HCT116 (cell line): ENCODE measurements at regions not wholly inside any gene's neighbourhood (a gene's known extent, or its start where the extent isn't known, plus 50 kb on each side); places are given as distances from the start of the nearest gene placed in this dataset.

Experiments
- ATAC-seq: fragments of 200-7000 bp; cut with Tn5 transposase; 2 replicates; pipeline ENCODE4 v1.9.1; 2020; ENCODE audit warnings: mild to moderate bottlenecking, moderate library complexity
- BruUV-seq: library from RNA; stranded (reverse); fragments of 400-500 nt; replicated peaks from 2 replicates; lab custom pipeline; 2021; lab: Mats Ljungman, UMichigan
- CTCF ChIA-PET: fragments of 300-600 bp; sonication (Branson Sonifier 250); formaldehyde crosslinking; loops from one replicate; lab custom pipeline; 2021; ENCODE audit warnings: antibody characterized with exemption; lab: Charles Lee
- POLR2A ChIA-PET: fragments of 300-600, 350-600 bp; sonication (Branson Sonifier 250); formaldehyde crosslinking; loops from one replicate; lab custom pipeline; 2021; ENCODE audit warnings: antibody characterized with exemption; lab: Charles Lee
- RAD21 ChIA-PET, 2 experiments: fragments of 300-600 bp; sonication (Branson Sonifier 250); formaldehyde crosslinking; loops; one replicate each; lab custom pipeline; 2023; ENCODE audit warnings: low total read pairs in 2 of 2; ENCODE audit not compliant: uncharacterized antibody in 2 of 2, unreplicated experiment in 2 of 2, low non-redundant PET in 1 of 2; lab: Charles Lee
- DNase-seq: peaks from one replicate; pipeline ENCODE4 v3.0.0-alpha.2; 2010; ENCODE audit warnings: low read depth, low spot score
- H2AFZ ChIP-seq: fragments of 200-600 bp; shearing (Covaris generic), sonication (generic); 2 replicates; pipeline ENCODE4 v1.6.1; 2017; ENCODE audit warnings: low read depth, mixed run types, mixed read lengths, antibody characterized with exemption, low read length; ENCODE audit not compliant: poor library complexity, severe bottlenecking
- H3K27ac ChIP-seq: 2 replicates; pipeline ENCODE4 v1.5.1; 2012; ENCODE audit warnings: low read depth, low read length
- H3K27me3 ChIP-seq: fragments of 200-600 bp; sonication (generic); 2 replicates; pipeline ENCODE4 v1.6.1; 2016; ENCODE audit warnings: mixed run types, low read length, mixed read lengths; ENCODE audit not compliant: insufficient read depth
- H3K36me3 ChIP-seq, 2 experiments: fragments of 200-500 bp in 1 of 2; fragments of 200-600 bp in 1 of 2; sonication (Bioruptor generic) in 1 of 2; sonication (generic) in 1 of 2; 2 replicates each; pipeline versions ENCODE4 v1.5.1 to v1.6.1; 2014 to 2016; ENCODE audit warnings: low read length in 2 of 2, inconsistent platforms in 1 of 2, mixed read lengths in 1 of 2, mixed run types in 1 of 2; ENCODE audit not compliant: insufficient read depth in 2 of 2, control insufficient read depth in 1 of 2
- H3K4me1 ChIP-seq, 2 experiments: fragments of 200-600 bp in 1 of 2; sonication (generic) in 1 of 2; 2 replicates each; pipeline versions ENCODE4 v1.5.1 to v1.6.1; 2012 to 2017; ENCODE audit warnings: low read length in 2 of 2, inconsistent platforms in 1 of 2, mild to moderate bottlenecking in 1 of 2, mixed read lengths in 1 of 2, mixed run types in 1 of 2, moderate library complexity in 1 of 2; ENCODE audit not compliant: insufficient read depth in 2 of 2, control insufficient read depth in 1 of 2
- H3K4me2 ChIP-seq: fragments of 200-600 bp; sonication (generic); 2 replicates; pipeline ENCODE4 v1.6.1; 2017; ENCODE audit warnings: mixed run types, low read length, mixed read lengths
- H3K4me3 ChIP-seq, 2 experiments: fragments of 200-600 bp in 1 of 2; sonication (generic) in 1 of 2; replicated peaks in 1 of 2; 2 replicates each; pipeline ENCODE4 v1.5.1; 2011 to 2016; ENCODE audit warnings: low read length in 2 of 2, control low read depth in 1 of 2, low read depth in 1 of 2, mild to moderate bottlenecking in 1 of 2, mixed read lengths in 1 of 2, mixed run types in 1 of 2
- H3K79me2 ChIP-seq: fragments of 200-600 bp; sonication (generic); 2 replicates; pipeline ENCODE4 v1.6.1; 2017; ENCODE audit warnings: mild to moderate bottlenecking, mixed run types, low read length, moderate library complexity, mixed read lengths; ENCODE audit not compliant: insufficient read depth
- H3K9ac ChIP-seq: fragments of 200-600 bp; sonication (generic); 2 replicates; pipeline ENCODE4 v1.6.1; 2016; ENCODE audit warnings: low read length, mixed read lengths
- H3K9me2 ChIP-seq: fragments of 200-600 bp; sonication (generic), shearing (Covaris generic); 2 replicates; pipeline ENCODE4 v1.6.1; 2017; ENCODE audit warnings: mixed run types, mild to moderate bottlenecking, moderate library complexity; ENCODE audit not compliant: insufficient read depth
- H3K9me3 ChIP-seq, 2 experiments: fragments of 200-500 bp in 1 of 2; fragments of 200-600 bp in 1 of 2; sonication (Bioruptor generic) in 1 of 2; sonication (generic) in 1 of 2; 2 replicates each; pipeline ENCODE4 v1.6.1; 2014 to 2017; ENCODE audit warnings: low read length in 2 of 2, mixed read lengths in 2 of 2, inconsistent platforms in 1 of 2, low read depth in 1 of 2, mild to moderate bottlenecking in 1 of 2, mixed run types in 1 of 2, moderate library complexity in 1 of 2; ENCODE audit not compliant: control insufficient read depth in 1 of 2, insufficient read depth in 1 of 2
- H4K20me1 ChIP-seq: fragments of 200-600 bp; sonication (generic), shearing (Covaris generic); 2 replicates; pipeline ENCODE4 v1.6.1; 2017; ENCODE audit warnings: mixed run types, mild to moderate bottlenecking, moderate library complexity; ENCODE audit not compliant: insufficient read depth
- ATF3 ChIP-seq: IDR thresholded peaks from 2 replicates; pipeline ENCODE4 v1.6.1; 2012
- CBX3 ChIP-seq: IDR thresholded peaks from 2 replicates; pipeline ENCODE4 v1.6.1; 2012; ENCODE audit warnings: low read depth
- EGR1 ChIP-seq: IDR thresholded peaks from 2 replicates; pipeline ENCODE4 v1.6.1; 2012; ENCODE audit warnings: low read depth
- ELF1 ChIP-seq: IDR thresholded peaks from 2 replicates; pipeline ENCODE4 v1.6.1; 2012; ENCODE audit warnings: low read depth, borderline replicate concordance
- EZH2 ChIP-seq: fragments of 200-600 bp; sonication (generic); IDR thresholded peaks from 2 replicates; pipeline ENCODE4 v1.6.1; 2017; ENCODE audit warnings: antibody characterized with exemption, mixed run types
- EZH2phosphoT487 ChIP-seq: fragments of 200-600 bp; IDR thresholded peaks from 2 replicates; pipeline ENCODE4 v1.6.1; 2018; ENCODE audit warnings: antibody characterized with exemption, borderline replicate concordance
- FOSL1 ChIP-seq: IDR thresholded peaks from 2 replicates; pipeline ENCODE4 v1.6.1; 2012; ENCODE audit warnings: low read depth
- JUND ChIP-seq: IDR thresholded peaks from 2 replicates; pipeline ENCODE4 v1.6.1; 2012
- MAX ChIP-seq: IDR thresholded peaks from 2 replicates; pipeline ENCODE4 v1.6.1; 2012
- POLR2A ChIP-seq: IDR thresholded peaks from 2 replicates; pipeline ENCODE4 v1.7.0; 2011; ENCODE audit warnings: borderline replicate concordance; ENCODE audit not compliant: insufficient read depth, insufficient read length; ENCODE audit errors: extremely low read depth
- POLR2AphosphoS5 ChIP-seq: IDR thresholded peaks from 2 replicates; pipeline ENCODE4 v1.6.1; 2011; ENCODE audit warnings: mild to moderate bottlenecking, low read depth, low read length, moderate library complexity
- RAD21 ChIP-seq: IDR thresholded peaks from 2 replicates; pipeline ENCODE4 v1.6.1; 2012; ENCODE audit warnings: low read depth, mild to moderate bottlenecking
- SIN3A ChIP-seq: IDR thresholded peaks from 2 replicates; pipeline ENCODE4 v1.6.1; 2012; ENCODE audit warnings: low read depth
- SP1 ChIP-seq: IDR thresholded peaks from 2 replicates; pipeline ENCODE4 v1.6.1; 2012; ENCODE audit warnings: low read depth
- TCF7L2 ChIP-seq: IDR thresholded peaks from 2 replicates; pipeline ENCODE4 v1.7.0; 2011; ENCODE audit warnings: borderline replicate concordance, inconsistent platforms; ENCODE audit not compliant: insufficient read depth, insufficient read length; ENCODE audit errors: extremely low read depth
- YY1 ChIP-seq: IDR thresholded peaks from 2 replicates; pipeline ENCODE4 v1.6.1; 2011; ENCODE audit warnings: low read length, low read depth, moderate library complexity, mild to moderate bottlenecking; ENCODE audit not compliant: insufficient replicate concordance; ENCODE audit errors: extremely low read depth
- ZBTB33 ChIP-seq: IDR thresholded peaks from 2 replicates; pipeline ENCODE4 v1.6.1; 2011; ENCODE audit warnings: mild to moderate bottlenecking, low read length, moderate library complexity; ENCODE audit not compliant: insufficient replicate concordance; ENCODE audit errors: extremely low read depth
- ZFX ChIP-seq: fragments of 450-650 bp; IDR thresholded peaks from 2 replicates; pipeline ENCODE4 v1.6.1; 2017
- intact Hi-C: fragments of 100-400 bp; cut with micrococcal nuclease; formaldehyde crosslinking; loops from 2 replicates; pipeline ENCODE4 v1.10.0; 2022

- RAD21 ChIA-PET: no interaction called here
- no peaks in the 10 kb centered on the region for H3K9me2 ChIP-seq
- no peak overlapping the region for H2AFZ ChIP-seq
- POLR2A ChIA-PET: no interaction called here
- TF ChIP-seq RAD21: no peak
- no peak overlapping the region for H3K9ac ChIP-seq
- no peaks in the 10 kb centered on the region for H3K4me1 ChIP-seq
- no peak overlapping the region for H3K4me2 ChIP-seq
- H3K27me3 ChIP-seq: no peaks in the 10 kb centered on the region
- no peaks in the 10 kb centered on the region for H3K36me3 ChIP-seq
- intact Hi-C loops: no loop called here
- H4K20me1 ChIP-seq: no peaks in the 10 kb centered on the region
- BruUV-seq: no TSS peak
- DNase-seq: no peak
- no peak for ATAC-seq
- H3K9me3 ChIP-seq: no peaks in the 10 kb centered on the region
- no peaks in the 10 kb centered on the region for H3K79me2 ChIP-seq
- CTCF ChIA-PET: interaction anchor here (1.2 kb wide), 1 partner anchor 212 kb away, joined by 3 read pairs; no protein-coding TSS in a partner anchor
- no peak overlapping the region for H3K4me3 ChIP-seq
- no peak overlapping the region for H3K27ac ChIP-seq
Measured at GRCh38 chr7:113371416-113372043, 253.2 kb upstream of the SMIM30 start.

DNA sequence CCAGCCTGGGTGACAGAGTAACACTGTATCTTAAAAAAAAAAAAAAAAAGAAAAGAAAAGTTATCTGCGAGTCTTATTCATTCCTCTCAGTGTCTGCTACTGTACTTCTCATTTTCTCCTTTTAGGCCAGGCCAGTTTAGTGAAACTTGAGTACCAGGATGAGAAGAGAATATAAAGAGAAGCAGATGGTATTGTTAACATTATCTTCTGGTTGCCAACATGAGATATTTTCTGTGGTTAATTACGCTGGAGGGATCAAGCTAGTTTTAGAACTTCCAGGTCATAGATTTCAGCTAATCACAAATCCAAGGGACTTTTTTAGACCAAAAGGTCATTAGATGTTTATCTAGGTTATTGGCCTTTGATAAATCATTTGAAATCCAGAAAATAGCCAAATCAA is 252.6 kb upstream of the SMIM30 start:
- Histone ChIP-seq H3K9me2 (no peaks in the 10 kb centered on the region), H3K9me3 (no peaks in the 10 kb centered on the region), H3K27me3 (no peaks in the 10 kb centered on the region), H3K4me3 (no peak overlapping the region), H3K79me2 (no peaks in the 10 kb centered on the region), H3K9ac (no peak overlapping the region), H3K4me2 (no peak overlapping the region), H2AFZ (no peak overlapping the region), H3K4me1 (no peaks in the 10 kb centered on the region), H4K20me1 (no peaks in the 10 kb centered on the region), H3K36me3 (no peaks in the 10 kb centered on the region), H3K27ac (no peak overlapping the region)
- no TSS peak for BruUV-seq
- POLR2A ChIA-PET: no interaction called here
- intact Hi-C loops: no loop called here
- DNase-seq: no peak
- RAD21 ChIA-PET: no interaction called here
- CTCF ChIA-PET: interaction anchor here (1.2 kb wide), 1 partner anchor 211 kb away, joined by 3 read pairs; no protein-coding TSS in a partner anchor
- ATAC-seq: no peak
- no peak for TF ChIP-seq EZH2phosphoT487
- no peak for TF ChIP-seq ZFX
- TF ChIP-seq ELF1: no peak
- TF ChIP-seq ATF3: no peak
- TF ChIP-seq EGR1: no peak
- TF ChIP-seq RAD21: no peak
- TF ChIP-seq ZBTB33: no peak
- TF ChIP-seq SIN3A: no peak
- no peak for TF ChIP-seq FOSL1
- no peak for TF ChIP-seq POLR2AphosphoS5
- no peak for TF ChIP-seq YY1
- TF ChIP-seq TCF7L2: no peak
- no peak for TF ChIP-seq CBX3
- no peak for TF ChIP-seq MAX
- TF ChIP-seq SP1: no peak
- TF ChIP-seq EZH2: no peak
- no peak for TF ChIP-seq JUND
- TF ChIP-seq POLR2A: no peak
